Astrocyte (in vitro differentiated cells and primary cell): ENCODE measurements at regions not wholly inside any gene's neighbourhood (a gene's known extent, or its start where the extent isn't known, plus 50 kb on each side); places are given as distances from the start of the nearest gene placed in this dataset.

ENCODE experiments used
- DNase-seq: peaks from one replicate; pipeline ENCODE4 v3.0.0-alpha.2; 2010; ENCODE audit warnings: low read depth
- FAIRE-seq: peaks from 2 replicates; lab custom pipeline; 2011; peaks lifted over from hg19 to GRCh38; lab: Jason Lieb, UNC
- H2AFZ ChIP-seq: 2 replicates; pipeline ENCODE4 v1.6.0; 2012; ENCODE audit warnings: low read depth, low read length, inconsistent platforms
- H3K27ac ChIP-seq: 2 replicates; pipeline ENCODE4 v1.5.1; 2011; ENCODE audit warnings: low read depth, low read length, inconsistent platforms
- H3K27me3 ChIP-seq: 2 replicates; pipeline ENCODE4 v1.6.0; 2011; ENCODE audit warnings: low read length, inconsistent platforms; ENCODE audit not compliant: insufficient read depth
- H3K36me3 ChIP-seq: 2 replicates; pipeline ENCODE4 v1.5.1; 2011; ENCODE audit warnings: low read length, inconsistent platforms; ENCODE audit not compliant: insufficient read depth
- H3K4me1 ChIP-seq: 2 replicates; pipeline ENCODE4 v1.5.1; 2011; ENCODE audit warnings: low read length, inconsistent platforms; ENCODE audit not compliant: insufficient read depth
- H3K4me2 ChIP-seq: 2 replicates; pipeline ENCODE4 v1.6.0; 2012; ENCODE audit warnings: low read length, inconsistent platforms
- H3K4me3 ChIP-seq: 2 replicates; pipeline ENCODE4 v1.5.1; 2011; ENCODE audit warnings: low read depth, mild to moderate bottlenecking, low read length, inconsistent platforms; ENCODE audit not compliant: insufficient read depth
- H3K79me2 ChIP-seq: 2 replicates; pipeline ENCODE4 v1.6.0; 2012; ENCODE audit warnings: mild to moderate bottlenecking, low read length, inconsistent platforms; ENCODE audit not compliant: insufficient read depth
- H3K9ac ChIP-seq: 2 replicates; pipeline ENCODE4 v1.6.0; 2012; ENCODE audit warnings: mild to moderate bottlenecking, low read length, inconsistent platforms
- H3K9me3 ChIP-seq: 2 replicates; pipeline ENCODE4 v1.5.1; 2012; ENCODE audit warnings: low read depth, mild to moderate bottlenecking, low read length, inconsistent platforms; ENCODE audit not compliant: insufficient read depth
- H4K20me1 ChIP-seq: 2 replicates; pipeline ENCODE4 v1.6.0; 2012; ENCODE audit warnings: low read length, inconsistent platforms; ENCODE audit not compliant: insufficient read depth
- H3K27ac Mint-ChIP-seq: one replicate; pipeline ENCODE4 v1.8.0; 2021; ENCODE audit warnings: mild to moderate bottlenecking, mixed read lengths; ENCODE audit not compliant: unreplicated experiment
- H3K27me3 Mint-ChIP-seq: one replicate; pipeline ENCODE4 v1.8.0; 2021; ENCODE audit warnings: low read depth, mixed read lengths; ENCODE audit not compliant: unreplicated experiment
- H3K36me3 Mint-ChIP-seq: one replicate; pipeline ENCODE4 v1.8.0; 2021; ENCODE audit warnings: low read depth, mixed read lengths; ENCODE audit not compliant: unreplicated experiment
- H3K4me1 Mint-ChIP-seq: one replicate; pipeline ENCODE4 v1.8.0; 2021; ENCODE audit warnings: low read depth, mixed read lengths; ENCODE audit not compliant: unreplicated experiment
- H3K4me3 Mint-ChIP-seq: one replicate; pipeline ENCODE4 v1.8.0; 2021; ENCODE audit warnings: mild to moderate bottlenecking, moderate library complexity, mixed read lengths; ENCODE audit not compliant: unreplicated experiment
- H3K9me3 Mint-ChIP-seq: one replicate; pipeline ENCODE4 v1.8.0; 2021; ENCODE audit warnings: mild to moderate bottlenecking, mixed read lengths; ENCODE audit not compliant: unreplicated experiment
- CTCF ChIP-seq: IDR thresholded peaks from 2 replicates; pipeline ENCODE4 v1.5.1; 2011; ENCODE audit warnings: low read depth, mild to moderate bottlenecking, inconsistent platforms, low read length, moderate library complexity; ENCODE audit not compliant: insufficient read depth
- EZH2 ChIP-seq: IDR thresholded peaks from 2 replicates; pipeline ENCODE4 v1.6.1; 2012; ENCODE audit warnings: mild to moderate bottlenecking, low read length, inconsistent platforms; ENCODE audit not compliant: insufficient read depth

GRCh38 chr6:151185148-151185547 is 54.6 kb upstream of the AKAP12 start:
- no peak overlapping the region for H3K27ac ChIP-seq
- Mint-ChIP-seq H3K9me3 (peaks cover 10% of the 10 kb centered on the region), H3K27ac (no peak overlapping the region), H3K27me3 (no peaks in the 10 kb centered on the region), H3K4me3 (no peak overlapping the region), H3K36me3 (no peaks in the 10 kb centered on the region), H3K4me1 (no peaks in the 10 kb centered on the region)
- no peak overlapping the region for H3K9ac ChIP-seq
- no peak overlapping the region for H3K4me2 ChIP-seq
- no peaks in the 10 kb centered on the region for H3K4me1 ChIP-seq
- no peak overlapping the region for H3K4me3 ChIP-seq
- H3K9me3 ChIP-seq = no peaks in the 10 kb centered on the region
- no peaks in the 10 kb centered on the region for H3K79me2 ChIP-seq
- TF ChIP-seq EZH2 = no peak
- no peak for TF ChIP-seq CTCF
- FAIRE-seq = no peak
- no peak for DNase-seq
- H3K27me3 ChIP-seq = no peaks in the 10 kb centered on the region
- no peaks in the 10 kb centered on the region for H3K36me3 ChIP-seq
- no peaks in the 10 kb centered on the region for H4K20me1 ChIP-seq
- no peak overlapping the region for H2AFZ ChIP-seq

DNA sequence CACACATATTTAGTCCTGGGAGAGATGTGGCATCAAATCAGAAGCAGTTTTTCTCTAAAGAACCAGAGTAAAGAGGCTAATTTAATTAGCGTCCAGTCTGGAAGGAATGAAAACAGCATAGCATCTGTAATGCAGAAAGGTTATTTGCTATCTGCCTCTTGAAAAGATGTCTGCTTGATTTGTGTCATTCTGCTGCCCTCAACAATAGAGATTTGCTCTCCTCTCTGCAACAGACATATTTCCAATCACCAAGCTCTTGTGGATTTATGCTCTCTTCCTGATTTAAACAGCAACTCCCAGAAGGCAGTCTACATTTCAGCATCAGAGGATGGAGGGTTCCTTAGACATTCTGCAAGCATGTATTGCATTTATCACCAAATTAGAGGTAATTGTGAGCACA is 53.5 kb upstream of the AKAP12 start:
- TF ChIP-seq EZH2 (no peak), CTCF (no peak)
- no peaks in the 10 kb centered on the region for H3K79me2 ChIP-seq
- H3K9ac ChIP-seq = no peak overlapping the region
- H3K4me1 ChIP-seq = no peaks in the 10 kb centered on the region
- H3K9me3 ChIP-seq = no peaks in the 10 kb centered on the region
- H3K27me3 ChIP-seq = no peaks in the 10 kb centered on the region
- H3K27me3 Mint-ChIP-seq = peaks cover 1% of the 10 kb centered on the region
- H3K27ac Mint-ChIP-seq = no peak overlapping the region
- H3K27ac ChIP-seq = no peak overlapping the region
- no peak overlapping the region for H2AFZ ChIP-seq
- FAIRE-seq (no peak), DNase-seq (no peak)
- H3K36me3 ChIP-seq = no peaks in the 10 kb centered on the region
- H4K20me1 ChIP-seq = no peaks in the 10 kb centered on the region
- no peaks in the 10 kb centered on the region for H3K4me1 Mint-ChIP-seq
- H3K4me3 Mint-ChIP-seq = no peak overlapping the region
- H3K4me2 ChIP-seq = no peak overlapping the region
- no peak overlapping the region for H3K4me3 ChIP-seq
- no peaks in the 10 kb centered on the region for H3K36me3 Mint-ChIP-seq
- H3K9me3 Mint-ChIP-seq = peaks cover 10% of the 10 kb centered on the region

GRCh38 chr6:151186804-151187330 is 52.9 kb upstream of the AKAP12 start:
- H2AFZ ChIP-seq = no peak overlapping the region
- no peak overlapping the region for H3K27ac Mint-ChIP-seq

More at GRCh38 chr6:151186804-151187330, 52.9 kb upstream of the AKAP12 start:
- FAIRE-seq = no peak
- Histone ChIP-seq H3K27ac (no peak overlapping the region), H3K4me1 (no peaks in the 10 kb centered on the region), H3K4me3 (no peak overlapping the region), H3K4me2 (no peak overlapping the region), H3K36me3 (no peaks in the 10 kb centered on the region), H3K27me3 (no peaks in the 10 kb centered on the region), H3K9me3 (no peaks in the 10 kb centered on the region), H3K9ac (no peak overlapping the region), H4K20me1 (no peaks in the 10 kb centered on the region), H3K79me2 (no peaks in the 10 kb centered on the region)
- Mint-ChIP-seq H3K4me1 (no peaks in the 10 kb centered on the region), H3K9me3 (peaks cover 10% of the 10 kb centered on the region), H3K27me3 (peaks cover 1% of the 10 kb centered on the region), H3K4me3 (no peak overlapping the region), H3K36me3 (no peaks in the 10 kb centered on the region)
- TF ChIP-seq EZH2 (no peak), CTCF (no peak)
- DNase-seq = no peak
